Subcutaneous abdominal adipose tissue (tissue), 5 donors: ENCODE measurements at regions not wholly inside any gene's neighbourhood (a gene's known extent, or its start where the extent isn't known, plus 50 kb on each side); places are given as distances from the start of the nearest gene placed in this dataset.

Experiments used
- H3K27ac ChIP-seq: one replicate; pipeline ENCODE4 v1.7.0; 2013; ENCODE audit warnings: low read depth, mild to moderate bottlenecking, inconsistent platforms, low read length, moderate library complexity
- H3K27me3 ChIP-seq, 5 donors: one replicate each; pipeline ENCODE4 v1.7.0; 2013; ENCODE audit warnings: low read length in 5 of 5, inconsistent platforms in 1 of 5; ENCODE audit not compliant: control insufficient read depth in 5 of 5, insufficient read depth in 4 of 5
- H3K36me3 ChIP-seq, 5 donors: one replicate each; pipeline ENCODE4 v1.7.0; 2013; ENCODE audit warnings: low read length in 5 of 5; ENCODE audit not compliant: control insufficient read depth in 5 of 5, insufficient read depth in 5 of 5
- H3K4me1 ChIP-seq, 5 donors: one replicate each; pipeline ENCODE4 v1.7.0; 2013; ENCODE audit warnings: low read length in 5 of 5, mild to moderate bottlenecking in 3 of 5, moderate library complexity in 1 of 5; ENCODE audit not compliant: control insufficient read depth in 5 of 5, insufficient read depth in 5 of 5
- H3K4me3 ChIP-seq, 5 donors: one replicate each; pipeline ENCODE4 v1.7.0; 2013; ENCODE audit warnings: low read length in 5 of 5, low read depth in 1 of 5
- H3K9ac ChIP-seq, 5 donors: one replicate each; pipeline ENCODE4 v1.7.0; 2013; ENCODE audit warnings: low read length in 5 of 5, mild to moderate bottlenecking in 4 of 5, moderate library complexity in 3 of 5
- H3K9me3 ChIP-seq, 5 donors: one replicate each; pipeline ENCODE4 v1.7.0; 2013; ENCODE audit warnings: low read length in 5 of 5; ENCODE audit not compliant: control insufficient read depth in 5 of 5
- donor health status: healthy.
- donor health status: healthy.
- donor health status: healthy.
- donor health status: healthy.
- donor health status: healthy.

GRCh38 chr19:30857966-30858490 is 485.8 kb downstream of the ZNF536 start:
- no peak overlapping the region for H3K4me3 ChIP-seq
- no peaks in the 10 kb centered on the region for H3K36me3 ChIP-seq
- peaks cover 0 to 16% (median 0%) of the 10 kb centered on the region in 5 donors for H3K4me1 ChIP-seq
- no peak overlapping the region for H3K27ac ChIP-seq
- H3K9ac ChIP-seq = no peak overlapping the region
- no peaks in the 10 kb centered on the region for H3K27me3 ChIP-seq
- peaks cover 0 to 5% (median 0%) of the 10 kb centered on the region in 5 donors for H3K9me3 ChIP-seq

DNA sequence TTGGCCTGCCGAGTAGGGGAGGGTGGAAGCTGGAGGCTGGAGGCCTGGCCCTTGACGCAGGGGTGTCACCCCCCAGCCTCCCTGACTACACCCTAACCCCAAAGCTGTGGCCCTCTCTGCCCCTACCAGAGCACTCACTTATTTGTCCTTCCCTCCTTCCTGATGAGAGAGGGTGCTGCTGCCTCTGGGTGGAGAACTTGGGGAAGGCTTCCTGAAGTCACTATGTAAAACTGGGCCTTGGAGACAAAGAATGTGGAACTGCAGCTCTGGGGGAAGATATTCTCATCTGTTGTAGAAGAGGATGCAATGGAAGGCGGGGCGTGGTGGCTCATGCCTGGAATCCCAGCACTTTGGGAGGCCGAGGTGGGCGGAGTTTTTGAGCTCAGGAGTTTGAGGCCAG is 485.2 kb downstream of the ZNF536 start:
- H3K9me3 ChIP-seq = peaks cover 0 to 5% (median 0%) of the 10 kb centered on the region in 5 donors
- H3K27ac ChIP-seq = no peak overlapping the region
- no peak overlapping the region for H3K4me3 ChIP-seq
- no peaks in the 10 kb centered on the region for H3K27me3 ChIP-seq
- no peak overlapping the region for H3K9ac ChIP-seq
- no peaks in the 10 kb centered on the region for H3K36me3 ChIP-seq
- peaks cover 0 to 16% (median 0%) of the 10 kb centered on the region in 5 donors for H3K4me1 ChIP-seq

GRCh38 chr19:30856786-30857185 is 484.6 kb downstream of the ZNF536 start:
- Histone ChIP-seq H3K4me1 (peaks cover 0 to 16% (median 0%) of the 10 kb centered on the region in 5 donors), H3K27ac (no peak overlapping the region), H3K27me3 (no peaks in the 10 kb centered on the region), H3K9me3 (peaks cover 0 to 5% (median 0%) of the 10 kb centered on the region in 5 donors), H3K36me3 (no peaks in the 10 kb centered on the region), H3K9ac (no peak overlapping the region), H3K4me3 (no peak overlapping the region)

DNA sequence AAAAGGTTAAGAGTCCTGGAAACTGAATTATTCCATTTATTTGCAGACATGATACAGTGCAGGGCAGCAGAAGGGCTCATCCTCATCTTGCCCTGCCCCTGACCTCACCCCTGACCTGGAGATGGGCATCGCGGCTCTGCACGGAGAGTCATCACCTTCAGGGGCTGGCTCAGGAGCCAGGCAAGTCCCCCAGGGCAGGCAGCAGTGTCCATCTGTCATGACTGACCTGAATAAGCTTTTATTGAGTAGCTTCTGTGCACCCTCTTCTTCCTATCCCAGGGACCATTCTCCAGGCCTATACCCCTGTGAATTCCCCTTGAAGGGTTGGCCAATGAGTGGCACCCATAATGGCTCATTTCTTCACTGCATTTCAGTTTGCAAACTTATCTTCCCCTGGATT is 484.2 kb downstream of the ZNF536 start:
- no peaks in the 10 kb centered on the region for H3K27me3 ChIP-seq
- no peak overlapping the region for H3K9ac ChIP-seq
- H3K27ac ChIP-seq = no peak overlapping the region
- peaks cover 0 to 5% (median 0%) of the 10 kb centered on the region in 5 donors for H3K9me3 ChIP-seq
- peaks cover 0 to 16% (median 0%) of the 10 kb centered on the region in 5 donors for H3K4me1 ChIP-seq
- H3K36me3 ChIP-seq = no peaks in the 10 kb centered on the region
- H3K4me3 ChIP-seq = no peak overlapping the region

DNA sequence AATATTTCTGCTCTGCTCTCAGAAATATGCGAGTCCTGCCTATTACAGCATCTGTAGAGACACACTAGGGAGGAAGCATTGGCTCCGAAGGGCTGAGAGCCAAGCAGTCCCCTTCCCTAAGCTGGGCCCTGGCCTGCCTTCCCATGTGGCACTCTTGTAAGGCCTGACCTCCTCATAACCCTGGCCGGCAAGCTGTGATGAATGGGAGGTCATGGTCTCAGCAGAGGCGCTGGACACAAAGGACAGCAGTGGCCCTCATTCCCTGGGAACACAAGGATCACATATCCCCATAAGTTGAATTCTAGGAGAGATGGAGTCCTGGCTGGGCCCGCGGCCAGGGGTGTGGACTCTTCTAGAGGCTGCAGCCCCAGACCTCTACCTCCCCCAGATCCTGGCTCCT is 483.3 kb downstream of the ZNF536 start:
- H3K4me1 ChIP-seq = peaks cover 0 to 16% (median 0%) of the 10 kb centered on the region in 5 donors
- H3K27ac ChIP-seq = no peak overlapping the region
- peaks cover 0 to 5% (median 0%) of the 10 kb centered on the region in 5 donors for H3K9me3 ChIP-seq
- no peak overlapping the region for H3K4me3 ChIP-seq
- H3K9ac ChIP-seq = no peak overlapping the region
- H3K27me3 ChIP-seq = no peaks in the 10 kb centered on the region
- H3K36me3 ChIP-seq = no peaks in the 10 kb centered on the region

DNA sequence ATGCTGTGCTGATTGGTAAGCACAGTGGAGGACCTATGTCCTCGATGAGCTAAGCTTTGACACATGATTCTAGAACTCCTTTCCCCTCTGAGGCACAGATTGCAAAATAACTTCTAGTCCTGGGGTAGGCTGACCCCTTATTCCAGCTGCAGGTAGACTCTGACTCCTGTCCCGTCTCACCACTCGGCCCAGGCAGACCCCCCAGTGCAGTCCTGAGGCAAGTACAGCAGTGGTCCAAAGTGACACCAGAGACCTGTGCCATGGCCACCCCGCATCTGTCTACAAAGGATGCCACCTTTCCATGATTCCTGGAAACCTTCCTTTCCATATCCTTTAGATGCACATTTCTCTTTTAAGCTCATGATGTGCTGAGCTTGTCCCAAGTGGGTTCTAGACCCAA is 482.5 kb downstream of the ZNF536 start:
- Histone ChIP-seq H3K27me3 (no peaks in the 10 kb centered on the region), H3K4me3 (no peak overlapping the region), H3K9ac (no peak overlapping the region), H3K9me3 (peaks cover 0 to under 1% (median 0%) of the 10 kb centered on the region in 5 donors), H3K36me3 (no peaks in the 10 kb centered on the region), H3K27ac (no peak overlapping the region), H3K4me1 (peaks cover 0 to 16% (median 0%) of the 10 kb centered on the region in 5 donors)

DNA sequence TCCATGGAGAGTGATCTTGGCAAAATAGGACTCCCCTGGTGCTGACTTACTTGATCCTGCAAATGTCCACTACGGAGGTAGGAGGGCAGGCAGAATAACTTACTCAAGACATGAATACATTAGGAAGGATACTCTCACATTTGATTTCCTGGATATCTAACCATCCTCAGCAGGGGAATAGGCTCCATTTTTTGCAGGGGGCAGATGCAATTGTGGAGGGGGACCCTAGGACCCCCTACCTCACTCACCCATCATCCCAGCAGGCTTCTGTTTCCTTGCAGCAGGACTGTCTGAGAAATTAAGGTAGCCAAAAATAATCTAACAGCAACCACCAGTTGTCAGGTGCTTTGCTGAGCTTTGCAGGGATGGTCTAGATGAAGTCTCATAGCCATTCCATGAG is 482.0 kb downstream of the ZNF536 start:
- H3K4me3 ChIP-seq = no peak overlapping the region
- peaks cover 0 to 16% (median 0%) of the 10 kb centered on the region in 5 donors for H3K4me1 ChIP-seq
- H3K9me3 ChIP-seq = no peaks in the 10 kb centered on the region
- no peak overlapping the region for H3K27ac ChIP-seq
- H3K9ac ChIP-seq = no peak overlapping the region
- H3K36me3 ChIP-seq = no peaks in the 10 kb centered on the region
- no peaks in the 10 kb centered on the region for H3K27me3 ChIP-seq

DNA sequence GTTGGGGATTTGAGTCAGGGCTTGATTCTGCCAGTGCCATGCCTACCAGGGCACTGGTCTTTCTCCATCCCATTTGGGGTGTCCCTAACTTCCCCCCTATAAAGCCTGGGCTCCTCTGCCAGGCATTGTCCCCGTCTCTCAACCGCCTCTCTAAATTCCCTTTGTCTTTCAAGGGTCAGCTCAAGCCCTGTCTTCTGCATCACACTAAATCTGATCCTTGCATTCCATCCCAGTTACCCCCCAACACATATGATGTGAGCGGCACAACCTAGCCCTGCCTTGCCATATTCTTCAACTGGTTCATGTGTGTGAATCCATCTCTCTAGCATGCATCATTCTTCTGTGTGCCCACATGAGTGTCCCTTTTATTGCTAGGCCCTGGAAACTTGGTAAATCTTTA is 480.9 kb downstream of the ZNF536 start:
- H3K27ac ChIP-seq = no peak overlapping the region
- H3K9ac ChIP-seq = no peak overlapping the region
- H3K4me3 ChIP-seq = no peak overlapping the region
- H3K4me1 ChIP-seq = peaks cover 0 to 16% (median 0%) of the 10 kb centered on the region in 5 donors
- no peaks in the 10 kb centered on the region for H3K27me3 ChIP-seq
- no peaks in the 10 kb centered on the region for H3K36me3 ChIP-seq
- H3K9me3 ChIP-seq = no peaks in the 10 kb centered on the region

GRCh38 chr19:30852168-30852567 is 480.0 kb downstream of the ZNF536 start:
- Histone ChIP-seq H3K27me3 (no peaks in the 10 kb centered on the region), H3K4me1 (peaks cover 0 to 16% (median 0%) of the 10 kb centered on the region in 5 donors), H3K4me3 (no peak overlapping the region), H3K9me3 (no peaks in the 10 kb centered on the region), H3K27ac (no peak overlapping the region), H3K9ac (no peak overlapping the region), H3K36me3 (no peaks in the 10 kb centered on the region)

DNA sequence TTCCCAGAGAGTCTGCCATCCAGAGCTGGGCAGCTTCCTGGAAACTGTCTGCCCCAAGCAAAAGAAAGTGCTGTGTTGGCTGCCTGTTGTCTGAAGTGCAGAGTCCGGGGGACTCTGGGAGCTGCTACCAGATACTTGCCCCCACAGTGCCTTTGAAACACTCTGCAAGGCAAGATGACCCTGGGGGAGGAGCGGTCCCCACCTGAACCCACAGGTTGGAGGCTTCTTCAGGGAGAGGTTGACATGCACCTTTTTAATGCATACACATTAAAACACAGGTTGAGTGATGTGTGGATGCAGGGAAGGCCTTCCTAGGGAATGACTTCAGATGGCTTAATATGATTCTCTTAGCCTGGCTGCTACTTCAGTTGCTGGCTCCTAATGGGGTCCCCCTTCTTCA is 479.5 kb downstream of the ZNF536 start:
- no peaks in the 10 kb centered on the region for H3K36me3 ChIP-seq
- H3K4me3 ChIP-seq = no peak overlapping the region
- H3K4me1 ChIP-seq = peaks cover 0 to 16% (median 0%) of the 10 kb centered on the region in 5 donors
- no peak overlapping the region for H3K27ac ChIP-seq
- H3K27me3 ChIP-seq = no peaks in the 10 kb centered on the region
- no peaks in the 10 kb centered on the region for H3K9me3 ChIP-seq
- H3K9ac ChIP-seq = no peak overlapping the region
